DMS 273 treated with DMSO at 0.1 percent for 48 hours (cell line): ENCODE measurements at regions not wholly inside any gene's neighbourhood (a gene's known extent, or its start where the extent isn't known, plus 50 kb on each side); places are given as distances from the start of the nearest gene placed in this dataset.
A peak's percentile ranks its signal among the peaks of the same experiment; 100 is the strongest.
"Not testable (repeated sequence)": the region's sequence is repeated elsewhere in the genome, so short reads cannot be mapped to it uniquely, and the experiment has no call there.

Source experiments
- DNase-seq: peaks from one replicate; lab custom pipeline; 2025; lab: John Stamatoyannopoulos, UW

DNA sequence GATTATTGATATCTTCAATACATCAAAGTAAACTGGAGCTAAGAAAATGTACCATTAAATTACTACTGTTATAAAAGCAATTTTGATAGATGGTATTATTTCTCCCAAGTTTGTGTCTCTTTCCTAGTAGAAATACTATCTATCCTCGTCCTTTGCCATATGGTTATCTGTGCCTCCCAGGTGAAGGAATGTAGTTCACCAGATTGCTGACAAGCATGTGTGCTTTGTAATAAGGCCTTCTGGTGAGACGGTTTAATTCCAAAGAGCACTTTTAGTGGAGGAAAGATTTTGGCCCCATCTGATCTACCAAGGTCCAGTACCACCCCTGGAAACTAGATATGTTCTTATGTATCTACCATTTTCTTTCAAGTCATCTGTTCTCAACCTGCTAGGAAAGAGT is 243.6 kb downstream of the DLEU7 start:
- peak; percentile 1 for DNase-seq

- DNase-seq, result no peak
These were observed 235.1 kb downstream of the DLEU7 start for GRCh38 chr13:50608370-50608769.

DNA sequence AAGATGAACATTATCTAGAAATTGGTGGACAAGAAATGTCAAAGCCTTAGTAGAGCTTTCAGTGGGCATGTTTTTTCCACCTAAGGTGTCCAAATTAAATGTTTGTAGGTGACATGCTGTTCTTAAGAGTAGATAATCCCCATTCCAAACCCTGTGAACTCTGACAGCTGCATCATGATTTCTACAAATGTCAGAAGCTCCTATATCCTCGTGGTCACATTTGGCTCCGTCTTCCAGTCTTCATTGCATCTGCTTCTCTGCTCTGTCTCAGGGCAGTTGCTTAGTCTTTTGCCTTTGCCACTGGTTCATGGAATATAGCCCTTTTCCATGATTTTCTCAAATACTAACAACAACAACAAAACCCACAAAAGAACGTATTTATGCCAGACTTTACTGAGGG is 234.5 kb downstream of the DLEU7 start:
- DNase-seq, result no peak

DNA sequence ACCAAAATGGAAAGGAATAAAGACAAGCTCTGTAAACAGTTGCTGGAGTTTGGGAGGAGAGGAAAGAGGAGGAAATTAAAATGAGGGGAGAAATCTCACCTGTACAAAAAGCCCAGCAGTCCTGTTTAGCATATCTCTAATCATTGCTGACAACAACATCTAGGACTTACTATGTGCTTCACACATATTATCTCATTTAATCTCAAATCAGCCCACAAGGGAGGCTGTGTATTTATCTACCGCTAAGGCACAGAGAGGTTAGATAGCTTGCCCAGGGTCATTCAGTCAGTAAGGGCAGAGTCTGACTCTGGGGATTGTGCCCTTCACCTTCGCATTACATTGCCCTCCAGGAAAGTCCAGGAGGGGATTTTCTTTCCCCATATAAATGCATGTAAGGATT is 233.3 kb downstream of the DLEU7 start:
- no peak for DNase-seq

DNA sequence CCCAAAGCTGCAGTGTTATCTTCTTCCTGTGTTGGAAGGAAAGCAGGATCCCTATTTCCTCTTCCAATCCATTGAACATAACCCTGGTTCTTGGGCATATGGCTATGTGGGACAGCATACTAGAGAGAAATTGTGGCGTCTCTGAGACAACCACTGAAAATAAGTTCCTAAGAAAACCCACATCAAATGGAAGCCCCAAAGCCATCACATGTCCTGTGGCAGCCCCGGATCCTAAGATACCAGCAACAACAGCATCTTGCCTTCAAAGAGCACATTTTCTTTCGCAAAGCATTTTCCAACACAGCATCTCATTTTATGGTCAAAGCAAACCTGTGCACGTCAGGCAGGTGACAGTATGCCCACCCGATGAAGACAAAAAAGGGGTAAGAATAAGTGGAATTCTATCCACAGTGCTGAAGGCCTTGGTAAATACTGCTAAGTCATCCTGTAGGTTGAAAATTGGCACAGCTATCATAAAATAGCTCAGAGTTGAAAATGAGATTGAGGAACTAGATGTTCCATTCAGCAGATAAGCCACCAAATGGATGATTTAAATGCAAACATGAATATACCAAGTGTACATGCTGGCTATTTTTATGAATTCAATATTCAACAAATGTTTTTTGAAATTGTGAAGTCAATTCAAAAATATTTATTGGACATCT is 232.2 kb downstream of the DLEU7 start:
- DNase-seq, result no peak

DNA sequence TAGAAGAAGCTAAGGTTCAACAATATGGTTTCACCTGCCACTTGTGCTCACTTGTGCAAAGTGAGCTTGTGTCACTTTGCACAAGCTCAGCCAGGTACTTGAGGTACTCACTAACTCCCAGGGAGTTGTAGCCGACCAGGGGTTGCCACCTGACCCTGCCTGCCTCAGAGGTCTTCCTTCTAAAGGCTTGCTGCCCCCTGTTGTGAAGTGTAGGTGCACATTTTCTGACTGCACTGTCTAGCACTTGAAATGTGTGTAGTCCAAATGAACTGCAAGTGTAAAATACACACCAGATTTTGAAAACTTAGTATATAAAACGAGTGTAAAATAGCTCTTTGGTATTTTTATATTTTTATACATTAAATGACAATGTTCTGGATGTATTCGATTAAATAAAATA is 230.8 kb downstream of the DLEU7 start:
- DNase-seq, result no peak

- no peak for DNase-seq
These were observed 230.1 kb downstream of the DLEU7 start for GRCh38 chr13:50613356-50613831.

GRCh38 chr13:50615234-50615633 is 228.3 kb downstream of the DLEU7 start:
- no peak for DNase-seq

DNA sequence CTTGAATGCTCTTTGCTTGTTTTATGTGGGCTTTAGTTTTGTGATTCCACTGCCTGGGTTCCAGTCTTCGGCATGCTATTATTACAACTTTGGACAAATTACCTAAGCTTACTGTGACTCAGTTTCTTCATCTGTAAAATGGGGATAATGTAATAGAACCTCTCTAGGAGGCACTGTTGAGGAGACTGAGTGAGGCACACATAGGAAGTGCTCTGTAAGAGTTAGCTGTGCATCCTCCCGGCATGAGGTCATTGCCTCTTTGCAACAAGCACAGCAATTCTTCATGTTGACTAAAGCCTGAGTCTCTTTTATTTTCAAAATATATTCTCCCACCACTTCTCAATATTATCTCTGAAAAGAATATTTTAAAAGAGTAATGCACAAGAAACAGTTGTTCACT is 227.4 kb downstream of the DLEU7 start:
- DNase-seq, result no peak

DNA sequence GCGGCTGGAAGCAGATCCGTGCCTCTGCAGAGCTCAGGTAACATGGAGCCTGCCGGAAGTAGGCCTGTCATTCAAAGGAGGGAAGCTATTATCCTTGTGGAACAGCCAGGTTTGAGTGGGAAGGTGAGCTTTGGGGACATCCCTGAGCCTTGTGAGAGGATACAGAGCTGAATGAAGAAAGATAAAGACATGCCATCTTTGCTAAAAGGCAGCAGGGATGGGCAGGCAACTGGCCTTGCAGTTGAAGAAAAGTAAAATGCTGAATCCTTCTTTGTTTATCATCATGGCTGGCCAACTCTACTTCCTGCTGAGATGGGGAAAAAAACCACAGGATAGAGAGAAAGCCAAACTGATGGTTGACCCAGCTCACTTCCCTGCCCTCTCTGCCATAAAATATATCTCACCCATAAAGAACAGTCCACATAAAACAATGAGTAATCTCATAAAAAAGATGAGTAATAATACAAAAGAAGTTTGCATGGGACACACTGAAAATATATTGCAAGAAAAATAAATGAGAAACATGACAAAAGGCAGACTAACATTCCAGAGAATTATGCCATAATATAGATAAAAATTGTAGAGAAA is 226.3 kb downstream of the DLEU7 start:
- no peak for DNase-seq

GRCh38 chr13:50618206-50618605 is 225.3 kb downstream of the DLEU7 start:
- DNase-seq, result no peak

GRCh38 chr13:50626101-50626547 is 217.4 kb downstream of the DLEU7 start:
- no peak for DNase-seq

- DNase-seq, result no peak
These were observed 216.4 kb downstream of the DLEU7 start for GRCh38 chr13:50627111-50627510.

DNA sequence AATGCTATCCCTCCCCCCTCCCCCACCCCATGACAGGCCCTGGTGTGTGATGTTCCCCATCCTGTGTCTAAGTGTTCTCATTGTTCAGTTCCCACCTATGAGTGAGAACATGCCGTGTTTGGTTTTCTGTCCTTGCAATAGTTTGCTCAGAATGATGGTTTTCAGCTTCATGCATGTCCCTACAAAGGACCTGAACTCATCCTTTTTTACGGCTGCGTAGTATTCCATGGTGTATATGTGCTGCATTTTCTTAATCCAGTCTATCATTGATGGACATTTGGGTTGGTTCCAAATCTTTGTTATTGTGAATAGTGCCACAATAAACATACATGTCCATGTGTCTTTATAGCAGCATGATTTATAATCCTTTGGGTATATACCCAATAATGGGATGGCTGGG is 215.0 kb downstream of the DLEU7 start:
- DNase-seq, result not testable (repeated sequence)

DNA sequence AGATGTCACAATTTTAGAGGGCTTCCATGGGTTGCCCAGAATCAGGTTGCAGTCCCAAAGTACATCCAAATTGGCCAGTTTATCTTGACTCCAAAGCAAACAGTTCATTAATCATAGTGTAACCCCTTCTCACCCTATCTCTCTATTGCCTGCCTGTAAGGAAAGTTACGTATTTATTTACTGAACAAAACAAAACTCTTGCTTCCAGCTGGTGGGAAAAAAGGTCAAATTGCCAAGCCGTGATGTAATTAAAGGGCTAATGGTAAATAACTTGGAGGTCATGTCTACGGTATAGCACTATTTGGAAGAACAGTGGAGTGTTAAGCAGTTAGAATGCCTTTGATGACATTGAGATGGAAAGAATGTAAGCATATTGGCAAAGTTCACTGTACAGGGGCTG is 214.0 kb downstream of the DLEU7 start:
- DNase-seq, result no peak

DNA sequence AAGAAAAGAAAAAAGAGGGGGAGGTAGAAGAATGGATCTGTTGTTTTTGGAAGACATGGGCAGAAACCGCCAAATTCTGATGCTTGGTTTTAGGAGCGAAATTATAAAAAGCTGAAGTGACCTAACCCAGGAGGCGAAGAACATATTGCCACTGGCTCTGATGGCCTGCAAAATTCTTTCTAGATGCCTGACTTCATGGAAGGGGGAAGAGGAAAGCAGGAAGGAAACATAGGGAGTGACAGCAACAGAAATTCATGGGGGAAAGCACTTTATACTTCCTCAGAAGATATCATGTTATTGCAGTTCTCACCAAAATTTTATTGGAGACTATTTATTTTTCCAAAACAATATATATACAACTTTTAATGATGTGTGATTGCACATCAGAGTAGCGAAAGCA is 213.5 kb downstream of the DLEU7 start:
- DNase-seq, result no peak

- DNase-seq, result no peak
These were observed 212.5 kb downstream of the DLEU7 start for GRCh38 chr13:50631041-50631440.

- no peak for DNase-seq
These were observed 209.2 kb downstream of the DLEU7 start for GRCh38 chr13:50634339-50634738.

- DNase-seq, result no peak
These were observed 208.0 kb downstream of the DLEU7 start for GRCh38 chr13:50635504-50635903.

GRCh38 chr13:50636007-50636704 is 207.3 kb downstream of the DLEU7 start:
- DNase-seq, result no peak

DNA sequence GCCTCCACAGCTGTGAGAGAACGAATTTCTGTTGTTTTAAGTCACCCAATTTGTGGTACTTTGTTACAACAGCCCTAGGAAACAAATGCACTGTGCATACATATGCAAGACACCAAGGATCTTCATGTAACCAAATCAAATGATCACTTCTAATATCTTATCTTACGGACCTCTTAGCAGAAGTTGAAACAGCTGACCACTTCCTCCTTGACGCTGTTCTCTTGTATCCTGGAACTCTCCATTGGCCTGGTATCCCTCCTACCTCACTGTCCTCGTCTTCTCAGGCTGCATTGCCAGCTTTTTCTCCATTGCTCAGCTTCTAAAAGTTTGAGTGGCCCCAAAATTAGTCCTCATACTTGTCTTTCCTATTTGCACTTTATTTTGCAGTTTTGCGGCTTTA is 200.4 kb downstream of the DLEU7 start:
- DNase-seq, result no peak

DNA sequence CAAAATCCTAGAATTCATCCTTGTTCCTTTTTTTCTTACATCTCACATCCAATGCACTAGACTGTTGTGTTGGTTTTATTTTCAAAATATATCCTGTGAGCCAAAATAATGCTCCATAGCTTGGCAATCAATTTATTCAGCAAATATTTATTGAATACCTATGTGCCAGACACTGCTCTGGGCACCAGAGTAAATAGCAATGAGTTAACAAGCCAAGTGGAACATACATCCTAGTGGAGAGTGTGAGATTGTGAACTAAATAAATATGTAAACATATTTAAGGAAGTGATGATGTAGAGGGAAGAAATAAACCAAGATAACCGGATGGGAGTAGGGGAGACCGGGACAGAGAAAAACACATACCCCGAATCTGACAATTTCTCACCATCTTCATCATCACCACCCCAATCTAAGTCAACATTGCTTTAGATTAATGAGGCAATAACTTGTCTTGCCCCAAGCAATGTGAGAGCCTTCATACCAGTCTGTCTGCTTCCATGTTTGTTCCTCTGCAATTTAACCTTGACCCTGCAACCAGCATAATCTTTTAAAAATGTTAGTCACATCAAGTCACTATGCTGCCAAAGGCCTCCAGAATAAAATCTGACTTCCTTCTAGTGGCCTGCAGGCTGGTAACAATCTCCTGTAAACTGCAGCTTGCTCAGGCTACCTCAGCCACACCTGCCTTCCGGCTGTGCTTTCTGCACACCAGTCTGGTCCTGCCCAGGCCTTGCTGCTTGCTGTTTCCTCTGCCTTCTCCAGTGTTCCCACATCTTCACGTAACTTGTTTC is 199.2 kb downstream of the DLEU7 start:
- no peak for DNase-seq

DNA sequence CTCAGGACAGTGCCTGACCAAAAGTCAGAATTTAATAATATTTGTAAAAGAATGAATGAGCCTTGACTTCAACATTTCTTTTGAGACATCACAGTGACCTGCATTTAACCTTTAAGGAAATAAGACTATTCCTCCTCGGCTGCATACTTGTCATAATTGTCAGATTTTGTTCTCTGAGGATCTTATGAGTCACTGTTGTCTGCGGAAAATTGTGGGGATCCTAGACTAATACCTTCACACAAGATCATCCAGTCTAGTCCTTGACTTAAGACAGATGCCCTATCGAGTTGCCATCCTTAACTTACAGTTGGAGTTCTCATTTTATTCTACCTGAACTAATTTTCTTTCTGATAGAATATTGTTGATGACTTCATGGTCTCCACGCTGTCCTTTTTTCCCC is 198.4 kb downstream of the DLEU7 start:
- DNase-seq, result no peak
